GM23248 (cell line): ENCODE measurements at regions not wholly inside any gene's neighbourhood (a gene's known extent, or its start where the extent isn't known, plus 50 kb on each side); places are given as distances from the start of the nearest gene placed in this dataset.

ENCODE experiments used
- EZH2 ChIP-seq: fragments of 200-600 bp; sonication (generic); IDR thresholded peaks from 2 replicates; pipeline ENCODE4 v1.6.1; 2018; ENCODE audit warnings: antibody characterized with exemption, mild to moderate bottlenecking; ENCODE audit not compliant: insufficient read depth, poor library complexity, severe bottlenecking
- EZH2phosphoT487 ChIP-seq: fragments of 200-600 bp; sonication (generic); IDR thresholded peaks from 2 replicates; pipeline ENCODE4 v1.6.1; 2018; ENCODE audit warnings: antibody characterized with exemption, moderate library complexity, mild to moderate bottlenecking, low read depth; ENCODE audit not compliant: insufficient read depth

DNA sequence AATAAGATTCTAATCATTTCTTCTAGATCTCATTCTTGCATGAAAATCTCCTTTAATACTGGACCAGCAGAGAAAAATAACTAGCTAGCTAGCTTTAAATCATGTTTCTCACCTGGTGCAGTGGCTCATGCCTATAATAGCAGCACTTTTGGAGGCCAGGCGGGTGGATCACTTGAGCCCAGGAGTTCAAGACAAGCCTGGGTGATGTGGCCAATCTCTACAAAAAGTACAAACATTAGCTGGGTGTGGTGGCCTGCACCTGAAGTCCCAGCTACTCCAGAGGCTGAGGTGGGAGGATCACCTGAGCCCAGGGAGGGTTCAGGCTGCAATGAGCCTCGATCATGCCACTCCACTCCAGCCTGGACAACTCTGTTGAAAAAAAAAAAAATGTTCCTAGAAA, 99.2 kb downstream of the BAMBI start:
- TF ChIP-seq EZH2: no peak
- TF ChIP-seq EZH2phosphoT487: no peak
